ENCODE measurements at regions not wholly inside any gene's neighbourhood (a gene's known extent, or its start where the extent isn't known, plus 50 kb on each side); places are given as distances from the start of the nearest gene placed in this dataset.

- TF ChIP-seq MAX (IDR thresholded peaks at IDR 0.05), result no peak
- TF ChIP-seq, protein P1, sequence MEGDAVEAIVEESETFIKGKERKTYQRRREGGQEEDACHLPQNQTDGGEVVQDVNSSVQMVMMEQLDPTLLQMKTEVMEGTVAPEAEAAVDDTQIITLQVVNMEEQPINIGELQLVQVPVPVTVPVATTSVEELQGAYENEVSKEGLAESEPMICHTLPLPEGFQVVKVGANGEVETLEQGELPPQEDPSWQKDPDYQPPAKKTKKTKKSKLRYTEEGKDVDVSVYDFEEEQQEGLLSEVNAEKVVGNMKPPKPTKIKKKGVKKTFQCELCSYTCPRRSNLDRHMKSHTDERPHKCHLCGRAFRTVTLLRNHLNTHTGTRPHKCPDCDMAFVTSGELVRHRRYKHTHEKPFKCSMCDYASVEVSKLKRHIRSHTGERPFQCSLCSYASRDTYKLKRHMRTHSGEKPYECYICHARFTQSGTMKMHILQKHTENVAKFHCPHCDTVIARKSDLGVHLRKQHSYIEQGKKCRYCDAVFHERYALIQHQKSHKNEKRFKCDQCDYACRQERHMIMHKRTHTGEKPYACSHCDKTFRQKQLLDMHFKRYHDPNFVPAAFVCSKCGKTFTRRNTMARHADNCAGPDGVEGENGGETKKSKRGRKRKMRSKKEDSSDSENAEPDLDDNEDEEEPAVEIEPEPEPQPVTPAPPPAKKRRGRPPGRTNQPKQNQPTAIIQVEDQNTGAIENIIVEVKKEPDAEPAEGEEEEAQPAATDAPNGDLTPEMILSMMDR (IDR thresholded peaks at IDR 0.05 in 2 of 3, conservative IDR thresholded peaks at IDR 0.05 in 1 of 3; ENCODE audit: borderline replicate concordance in 1 of 3, insufficient read depth in 1 of 3, low read depth in 2 of 3, low read length in 2 of 3), result no peak
Observed at GRCh38 chr11:15625691-15626090, 511.0 kb downstream of the INSC start.

All from HCT116 (cell line).